HepG2 (cell line): ENCODE measurements at regions not wholly inside any gene's neighbourhood (a gene's known extent, or its start where the extent isn't known, plus 50 kb on each side); places are given as distances from the start of the nearest gene placed in this dataset.

Experiments used
- ATAC-seq: fragments of 200-7000 bp; cut with Tn5 transposase; 3 replicates; pipeline ENCODE4 v1.9.1; 2020; ENCODE audit warnings: mild to moderate bottlenecking, moderate library complexity
- BruUV-seq: library from RNA; stranded (reverse); fragments of 400-500 nt; replicated peaks from 2 replicates; lab custom pipeline; 2021; lab: Mats Ljungman, UMichigan
- CTCF ChIA-PET: fragments of 300-600 bp; formaldehyde crosslinking; extraction: SDS; loops from one replicate; lab custom pipeline; 2021; ENCODE audit warnings: low total read pairs, inconsistent platforms, low intra/inter-chr PET ratio; lab: Yijun Ruan, JAX
- POLR2A ChIA-PET: fragments of 350-600 bp; sonication (Branson Sonifier 250); formaldehyde crosslinking; loops from one replicate; lab custom pipeline; 2020; ENCODE audit warnings: antibody characterized with exemption, inconsistent platforms; lab: Yijun Ruan, JAX
- DNase-seq: peaks from one replicate; pipeline ENCODE4 v3.0.0-alpha.2; 2015; ENCODE audit warnings: low spot score
- FAIRE-seq: peaks from 3 replicates; lab custom pipeline; 2011; peaks lifted over from hg19 to GRCh38; lab: Jason Lieb, UNC
- H2AFZ ChIP-seq: one replicate; pipeline ENCODE4 v1.6.1; 2011; ENCODE audit warnings: low read length, inconsistent platforms
- H3K27ac ChIP-seq: fragments of 300-600 bp; 3 replicates; pipeline ENCODE4 v1.8.0; 2011; ENCODE audit warnings: mixed run types, mild to moderate bottlenecking, mixed read lengths, low read length, inconsistent platforms; ENCODE audit not compliant: insufficient read depth; ENCODE audit errors: extremely low read length
- H3K27me3 ChIP-seq, 2 experiments: fragments of 200-600 bp in 1 of 2; 2 replicates in 1 of 2; 3 replicates in 1 of 2; pipeline versions ENCODE4 v1.6.0 to v1.8.0; 2011; ENCODE audit warnings: low read length in 2 of 2, mild to moderate bottlenecking in 2 of 2, moderate library complexity in 2 of 2, inconsistent platforms in 1 of 2; ENCODE audit not compliant: insufficient read depth in 2 of 2, control insufficient read depth in 1 of 2
- H3K36me3 ChIP-seq, 2 experiments: fragments of 200-600 bp in 1 of 2; replicated peaks in 1 of 2; 2 replicates in 1 of 2; 3 replicates in 1 of 2; pipeline versions ENCODE4 v1.5.1 to v1.8.0; 2011; ENCODE audit warnings: low read length in 2 of 2, inconsistent platforms in 1 of 2; ENCODE audit not compliant: insufficient read depth in 2 of 2, control insufficient read depth in 1 of 2
- H3K4me1 ChIP-seq: 2 replicates; pipeline ENCODE4 v1.5.1; 2012; ENCODE audit warnings: low read length, inconsistent platforms; ENCODE audit not compliant: insufficient read depth
- H3K4me2 ChIP-seq: 2 replicates; pipeline ENCODE4 v1.6.0; 2011; ENCODE audit warnings: low read depth, low read length, inconsistent platforms
- H3K4me3 ChIP-seq, 3 experiments: fragments of 200-600 bp in 1 of 3; sonication (generic), shearing (Covaris generic) in 1 of 3; replicated peaks in 1 of 3; 2 replicates each; pipeline ENCODE4 v1.5.1; 2011 to 2016; ENCODE audit warnings: low read length in 3 of 3, inconsistent platforms in 2 of 3, low read depth in 2 of 3, mild to moderate bottlenecking in 2 of 3, control low read depth in 1 of 3, mixed read lengths in 1 of 3; ENCODE audit not compliant: insufficient read depth in 1 of 3
- H3K79me2 ChIP-seq: one replicate; pipeline ENCODE4 v1.6.1; 2011; ENCODE audit warnings: low read length, inconsistent platforms; ENCODE audit not compliant: insufficient read depth
- H3K9ac ChIP-seq: 2 replicates; pipeline ENCODE4 v1.6.0; 2011; ENCODE audit warnings: mild to moderate bottlenecking, low read depth, low read length, inconsistent platforms; ENCODE audit not compliant: insufficient read depth
- H3K9me3 ChIP-seq: 2 replicates; pipeline ENCODE4 v1.5.1; 2012; ENCODE audit warnings: mild to moderate bottlenecking, low read length
- H4K20me1 ChIP-seq: 2 replicates; pipeline ENCODE4 v1.6.0; 2011; ENCODE audit warnings: inconsistent platforms, mild to moderate bottlenecking, low read length, moderate library complexity; ENCODE audit not compliant: insufficient read depth
- DNMT1 ChIP-seq: sonication (generic); formaldehyde crosslinking; IDR thresholded peaks from 2 replicates; pipeline ENCODE4 v1.5.1; 2020; ENCODE audit warnings: mild to moderate bottlenecking, missing genetic modification reagents
- ETV5 ChIP-seq: IDR thresholded peaks from 2 replicates; pipeline ENCODE4 v1.6.1; 2018; ENCODE audit warnings: missing biosample characterization, missing genetic modification reagents, inconsistent platforms, borderline replicate concordance
- HMG20B ChIP-seq: conservative IDR thresholded peaks from 2 replicates; pipeline ENCODE4 v1.6.1; 2016; ENCODE audit warnings: missing genetic modification reagents, missing compliant biosample characterization
- SNAPC4 ChIP-seq: sonication (generic); formaldehyde crosslinking; IDR thresholded peaks from 2 replicates; pipeline ENCODE4 v1.4.0; 2020; ENCODE audit warnings: mild to moderate bottlenecking, missing genetic modification reagents
- ZHX1 ChIP-seq: sonication (generic); formaldehyde crosslinking; IDR thresholded peaks from 2 replicates; pipeline ENCODE4 v1.8.1; 2022; ENCODE audit warnings: low read depth, mild to moderate bottlenecking, missing genetic modification reagents
- ZNF512B ChIP-seq: sonication (generic); formaldehyde crosslinking; IDR thresholded peaks from 2 replicates; pipeline ENCODE4 v1.5.1; 2020; ENCODE audit warnings: missing genetic modification reagents, mild to moderate bottlenecking, borderline replicate concordance
- ZNF709 ChIP-seq: sonication (generic); formaldehyde crosslinking; IDR thresholded peaks from 2 replicates; pipeline ENCODE4 v1.5.0; 2020; ENCODE audit warnings: mild to moderate bottlenecking, missing genetic modification reagents
- WGBS: methylation state at CpG from one replicate; pipeline ENCODE4 v1.1.6; 2017; ENCODE audit warnings: low lambda C conversion rate; 5-methylcytosine and 5-hydroxymethylcytosine counted together
- in situ Hi-C: cut with HindIII; loops from 2 replicates; pipeline ENCODE4 v1.10.0; 2017; ENCODE audit warnings: low pct_unique_long_range_greater_than_20kb; ENCODE audit not compliant: extremely low pct_ligation_motif_present
- intact Hi-C: fragments of 100-400 bp; cut with micrococcal nuclease; formaldehyde crosslinking; loops from one replicate; pipeline ENCODE4 v1.10.0; 2022; ENCODE audit not compliant: unreplicated experiment
- TF ChIP-seq, protein P1 (sequence below): sonication (generic); formaldehyde crosslinking; IDR thresholded peaks from 2 replicates; pipeline ENCODE4 v1.9.0; 2021; ENCODE audit warnings: missing genetic modification reagents, mild to moderate bottlenecking, borderline replicate concordance

- no peak for TF ChIP-seq SNAPC4 (CRISPR knock-in tag)
- no peak for TF ChIP-seq ZNF512B (CRISPR knock-in tag)
- TF ChIP-seq DNMT1 (CRISPR knock-in tag): no peak
- no peak for TF ChIP-seq HMG20B
- TF ChIP-seq ETV5 (CRISPR knock-in tag): no peak
Measured at GRCh38 chr3:101134331-101134730, 141.1 kb upstream of the ABI3BP start (continued).

DNA sequence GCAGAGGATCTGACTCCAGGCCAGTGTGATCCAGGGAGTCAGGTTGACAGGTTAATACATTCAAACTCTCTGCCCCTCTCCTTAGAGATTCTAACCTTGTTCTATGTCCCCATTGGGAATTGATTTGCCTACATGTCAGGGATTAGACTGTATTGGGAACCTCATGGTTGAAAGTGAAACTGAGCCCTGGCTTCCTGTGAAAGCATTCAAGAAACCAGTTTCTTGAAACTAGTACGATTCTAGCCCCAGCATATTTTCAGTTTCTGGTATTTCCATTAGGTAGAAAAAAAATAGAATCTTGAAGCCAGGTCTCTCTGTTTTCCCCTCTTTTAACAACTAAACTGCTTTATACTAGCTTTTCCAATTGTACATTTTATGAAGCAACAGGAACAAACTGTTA, 140.4 kb upstream of the ABI3BP start:
- in situ Hi-C loops (no loop called here), intact Hi-C loops (no loop called here)
- no peak overlapping the region for H3K9ac ChIP-seq
- H3K27me3 ChIP-seq: no peaks in the 10 kb centered on the region
- BruUV-seq: no TSS peak
- FAIRE-seq (no peak), DNase-seq (no peak), ATAC-seq (no peak)
- H3K4me2 ChIP-seq: no peak overlapping the region
- H3K79me2 ChIP-seq: no peaks in the 10 kb centered on the region
- ChIA-PET POLR2A (no interaction called here), CTCF (no interaction called here)
- TF ChIP-seq, protein P1, sequence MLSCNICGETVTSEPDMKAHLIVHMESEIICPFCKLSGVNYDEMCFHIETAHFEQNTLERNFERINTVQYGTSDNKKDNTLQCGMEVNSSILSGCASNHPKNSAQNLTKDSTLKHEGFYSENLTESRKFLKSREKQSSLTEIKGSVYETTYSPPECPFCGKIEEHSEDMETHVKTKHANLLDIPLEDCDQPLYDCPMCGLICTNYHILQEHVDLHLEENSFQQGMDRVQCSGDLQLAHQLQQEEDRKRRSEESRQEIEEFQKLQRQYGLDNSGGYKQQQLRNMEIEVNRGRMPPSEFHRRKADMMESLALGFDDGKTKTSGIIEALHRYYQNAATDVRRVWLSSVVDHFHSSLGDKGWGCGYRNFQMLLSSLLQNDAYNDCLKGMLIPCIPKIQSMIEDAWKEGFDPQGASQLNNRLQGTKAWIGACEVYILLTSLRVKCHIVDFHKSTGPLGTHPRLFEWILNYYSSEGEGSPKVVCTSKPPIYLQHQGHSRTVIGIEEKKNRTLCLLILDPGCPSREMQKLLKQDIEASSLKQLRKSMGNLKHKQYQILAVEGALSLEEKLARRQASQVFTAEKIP (CRISPR knock-in tag): no peak
- no peak for TF ChIP-seq ZNF709 (CRISPR knock-in tag)
- no peak for TF ChIP-seq ZHX1 (CRISPR knock-in tag)
- no peaks in the 10 kb centered on the region for H3K4me1 ChIP-seq
- H3K27ac ChIP-seq: no peak overlapping the region
- H4K20me1 ChIP-seq: no peaks in the 10 kb centered on the region
- no peak overlapping the region for H3K4me3 ChIP-seq
- no peaks in the 10 kb centered on the region for H3K36me3 ChIP-seq
- no peaks in the 10 kb centered on the region for H3K9me3 ChIP-seq
- no peak overlapping the region for H2AFZ ChIP-seq
- 0% methylated on average over 1 of the region's 1 CpG for WGBS
